HCT116 (cell line): ENCODE measurements at regions not wholly inside any gene's neighbourhood (a gene's known extent, or its start where the extent isn't known, plus 50 kb on each side); places are given as distances from the start of the nearest gene placed in this dataset.

ENCODE experiments used
- ATAC-seq: fragments of 200-7000 bp; cut with Tn5 transposase; 2 replicates; pipeline ENCODE4 v1.9.1; 2020; ENCODE audit warnings: mild to moderate bottlenecking, moderate library complexity
- BruUV-seq: library from RNA; stranded (reverse); fragments of 400-500 nt; replicated peaks from 2 replicates; lab custom pipeline; 2021; lab: Mats Ljungman, UMichigan
- CTCF ChIA-PET: fragments of 300-600 bp; sonication (Branson Sonifier 250); formaldehyde crosslinking; loops from one replicate; lab custom pipeline; 2021; ENCODE audit warnings: antibody characterized with exemption; lab: Charles Lee
- POLR2A ChIA-PET: fragments of 300-600, 350-600 bp; sonication (Branson Sonifier 250); formaldehyde crosslinking; loops from one replicate; lab custom pipeline; 2021; ENCODE audit warnings: antibody characterized with exemption; lab: Charles Lee
- RAD21 ChIA-PET, 2 experiments: fragments of 300-600 bp; sonication (Branson Sonifier 250); formaldehyde crosslinking; loops; one replicate each; lab custom pipeline; 2023; ENCODE audit warnings: low total read pairs in 2 of 2; ENCODE audit not compliant: uncharacterized antibody in 2 of 2, unreplicated experiment in 2 of 2, low non-redundant PET in 1 of 2; lab: Charles Lee
- DNase-seq: peaks from one replicate; pipeline ENCODE4 v3.0.0-alpha.2; 2010; ENCODE audit warnings: low read depth, low spot score
- H2AFZ ChIP-seq: fragments of 200-600 bp; shearing (Covaris generic), sonication (generic); 2 replicates; pipeline ENCODE4 v1.6.1; 2017; ENCODE audit warnings: low read depth, mixed run types, mixed read lengths, antibody characterized with exemption, low read length; ENCODE audit not compliant: poor library complexity, severe bottlenecking
- H3K27ac ChIP-seq: 2 replicates; pipeline ENCODE4 v1.5.1; 2012; ENCODE audit warnings: low read depth, low read length
- H3K27me3 ChIP-seq: fragments of 200-600 bp; sonication (generic); 2 replicates; pipeline ENCODE4 v1.6.1; 2016; ENCODE audit warnings: mixed run types, low read length, mixed read lengths; ENCODE audit not compliant: insufficient read depth
- H3K36me3 ChIP-seq, 2 experiments: fragments of 200-500 bp in 1 of 2; fragments of 200-600 bp in 1 of 2; sonication (Bioruptor generic) in 1 of 2; sonication (generic) in 1 of 2; 2 replicates each; pipeline versions ENCODE4 v1.5.1 to v1.6.1; 2014 to 2016; ENCODE audit warnings: low read length in 2 of 2, inconsistent platforms in 1 of 2, mixed read lengths in 1 of 2, mixed run types in 1 of 2; ENCODE audit not compliant: insufficient read depth in 2 of 2, control insufficient read depth in 1 of 2
- H3K4me1 ChIP-seq, 2 experiments: fragments of 200-600 bp in 1 of 2; sonication (generic) in 1 of 2; 2 replicates each; pipeline versions ENCODE4 v1.5.1 to v1.6.1; 2012 to 2017; ENCODE audit warnings: low read length in 2 of 2, inconsistent platforms in 1 of 2, mild to moderate bottlenecking in 1 of 2, mixed read lengths in 1 of 2, mixed run types in 1 of 2, moderate library complexity in 1 of 2; ENCODE audit not compliant: insufficient read depth in 2 of 2, control insufficient read depth in 1 of 2
- H3K4me2 ChIP-seq: fragments of 200-600 bp; sonication (generic); 2 replicates; pipeline ENCODE4 v1.6.1; 2017; ENCODE audit warnings: mixed run types, low read length, mixed read lengths
- H3K4me3 ChIP-seq, 2 experiments: fragments of 200-600 bp in 1 of 2; sonication (generic) in 1 of 2; replicated peaks in 1 of 2; 2 replicates each; pipeline ENCODE4 v1.5.1; 2011 to 2016; ENCODE audit warnings: low read length in 2 of 2, control low read depth in 1 of 2, low read depth in 1 of 2, mild to moderate bottlenecking in 1 of 2, mixed read lengths in 1 of 2, mixed run types in 1 of 2
- H3K79me2 ChIP-seq: fragments of 200-600 bp; sonication (generic); 2 replicates; pipeline ENCODE4 v1.6.1; 2017; ENCODE audit warnings: mild to moderate bottlenecking, mixed run types, low read length, moderate library complexity, mixed read lengths; ENCODE audit not compliant: insufficient read depth
- H3K9ac ChIP-seq: fragments of 200-600 bp; sonication (generic); 2 replicates; pipeline ENCODE4 v1.6.1; 2016; ENCODE audit warnings: low read length, mixed read lengths
- H3K9me2 ChIP-seq: fragments of 200-600 bp; sonication (generic), shearing (Covaris generic); 2 replicates; pipeline ENCODE4 v1.6.1; 2017; ENCODE audit warnings: mixed run types, mild to moderate bottlenecking, moderate library complexity; ENCODE audit not compliant: insufficient read depth
- H3K9me3 ChIP-seq, 2 experiments: fragments of 200-500 bp in 1 of 2; fragments of 200-600 bp in 1 of 2; sonication (Bioruptor generic) in 1 of 2; sonication (generic) in 1 of 2; 2 replicates each; pipeline ENCODE4 v1.6.1; 2014 to 2017; ENCODE audit warnings: low read length in 2 of 2, mixed read lengths in 2 of 2, inconsistent platforms in 1 of 2, low read depth in 1 of 2, mild to moderate bottlenecking in 1 of 2, mixed run types in 1 of 2, moderate library complexity in 1 of 2; ENCODE audit not compliant: control insufficient read depth in 1 of 2, insufficient read depth in 1 of 2
- H4K20me1 ChIP-seq: fragments of 200-600 bp; sonication (generic), shearing (Covaris generic); 2 replicates; pipeline ENCODE4 v1.6.1; 2017; ENCODE audit warnings: mixed run types, mild to moderate bottlenecking, moderate library complexity; ENCODE audit not compliant: insufficient read depth
- EGR1 ChIP-seq: IDR thresholded peaks from 2 replicates; pipeline ENCODE4 v1.6.1; 2012; ENCODE audit warnings: low read depth
- EZH2 ChIP-seq: fragments of 200-600 bp; sonication (generic); IDR thresholded peaks from 2 replicates; pipeline ENCODE4 v1.6.1; 2017; ENCODE audit warnings: antibody characterized with exemption, mixed run types
- RAD21 ChIP-seq: IDR thresholded peaks from 2 replicates; pipeline ENCODE4 v1.6.1; 2012; ENCODE audit warnings: low read depth, mild to moderate bottlenecking
- intact Hi-C: fragments of 100-400 bp; cut with micrococcal nuclease; formaldehyde crosslinking; loops from 2 replicates; pipeline ENCODE4 v1.10.0; 2022
- TF ChIP-seq, protein P1 (sequence below): IDR thresholded peaks from 2 replicates; pipeline ENCODE4 v1.6.1; 2011; ENCODE audit warnings: mild to moderate bottlenecking, low read length, moderate library complexity; ENCODE audit not compliant: insufficient replicate concordance; ENCODE audit errors: extremely low read depth
- TF ChIP-seq, protein P2 (sequence below), 3 experiments: fragments of 200-600 bp in 1 of 3; sonication (generic) in 1 of 3; IDR thresholded peaks in 2 of 3; conservative IDR thresholded peaks in 1 of 3; 2 replicates each; pipeline ENCODE4 v1.5.1; 2012 to 2017; ENCODE audit warnings: low read depth in 2 of 3, low read length in 2 of 3, antibody characterized with exemption in 1 of 3, borderline replicate concordance in 1 of 3, control low read depth in 1 of 3, mild to moderate bottlenecking in 1 of 3, mixed read lengths in 1 of 3, mixed run types in 1 of 3, moderate library complexity in 1 of 3; ENCODE audit not compliant: insufficient read depth in 1 of 3

DNA sequence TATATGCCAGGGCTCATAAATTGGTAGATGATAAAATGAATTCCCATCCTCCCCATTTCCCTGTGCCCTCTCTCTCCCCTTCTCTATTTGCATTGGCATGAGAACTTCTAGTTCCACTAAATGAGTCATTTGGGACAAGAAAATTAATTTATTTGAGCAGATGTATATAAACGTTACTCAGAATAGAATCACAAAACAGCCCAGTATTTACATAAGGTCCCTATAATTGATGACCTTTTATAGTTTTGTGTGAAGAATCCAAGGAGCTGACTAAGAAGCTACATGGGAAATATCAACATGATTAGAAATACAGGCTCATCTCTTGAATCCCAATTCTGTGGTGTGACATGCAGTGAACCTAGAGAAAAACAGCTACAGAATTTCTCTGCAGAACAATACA, 617.7 kb upstream of the NR2F2 start (continued):
- TF ChIP-seq, protein P1, sequence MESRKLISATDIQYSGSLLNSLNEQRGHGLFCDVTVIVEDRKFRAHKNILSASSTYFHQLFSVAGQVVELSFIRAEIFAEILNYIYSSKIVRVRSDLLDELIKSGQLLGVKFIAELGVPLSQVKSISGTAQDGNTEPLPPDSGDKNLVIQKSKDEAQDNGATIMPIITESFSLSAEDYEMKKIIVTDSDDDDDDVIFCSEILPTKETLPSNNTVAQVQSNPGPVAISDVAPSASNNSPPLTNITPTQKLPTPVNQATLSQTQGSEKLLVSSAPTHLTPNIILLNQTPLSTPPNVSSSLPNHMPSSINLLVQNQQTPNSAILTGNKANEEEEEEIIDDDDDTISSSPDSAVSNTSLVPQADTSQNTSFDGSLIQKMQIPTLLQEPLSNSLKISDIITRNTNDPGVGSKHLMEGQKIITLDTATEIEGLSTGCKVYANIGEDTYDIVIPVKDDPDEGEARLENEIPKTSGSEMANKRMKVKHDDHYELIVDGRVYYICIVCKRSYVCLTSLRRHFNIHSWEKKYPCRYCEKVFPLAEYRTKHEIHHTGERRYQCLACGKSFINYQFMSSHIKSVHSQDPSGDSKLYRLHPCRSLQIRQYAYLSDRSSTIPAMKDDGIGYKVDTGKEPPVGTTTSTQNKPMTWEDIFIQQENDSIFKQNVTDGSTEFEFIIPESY: no peak

DNA sequence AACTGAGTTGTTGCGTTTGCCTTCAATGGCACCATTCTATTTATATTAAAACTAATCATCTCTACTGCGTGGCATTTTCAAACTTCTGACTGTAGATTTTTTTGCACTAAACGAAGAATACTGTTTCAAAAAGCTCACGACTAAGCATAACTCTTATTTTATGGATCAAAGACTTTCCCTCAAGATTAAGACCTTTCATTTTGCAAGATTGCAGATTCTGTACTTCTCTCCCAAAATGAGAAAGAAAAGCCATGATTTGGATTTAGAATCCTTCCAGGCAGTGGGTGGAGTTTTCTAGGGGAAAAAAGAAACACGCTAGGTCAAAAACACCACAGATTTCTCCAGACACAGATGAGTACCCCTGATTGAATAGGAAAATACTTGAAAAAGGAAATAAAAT, 617.2 kb upstream of the NR2F2 start:
- H2AFZ ChIP-seq: no peak overlapping the region
- H3K27me3 ChIP-seq: no peaks in the 10 kb centered on the region
- H3K9me3 ChIP-seq: no peaks in the 10 kb centered on the region
- H3K9ac ChIP-seq: no peak overlapping the region
- intact Hi-C loops: no loop called here
- ChIA-PET RAD21 (no interaction called here), CTCF (no interaction called here), POLR2A (no interaction called here)
- TF ChIP-seq EGR1 (no peak), EZH2 (no peak), RAD21 (no peak)
- TF ChIP-seq, protein P2, sequence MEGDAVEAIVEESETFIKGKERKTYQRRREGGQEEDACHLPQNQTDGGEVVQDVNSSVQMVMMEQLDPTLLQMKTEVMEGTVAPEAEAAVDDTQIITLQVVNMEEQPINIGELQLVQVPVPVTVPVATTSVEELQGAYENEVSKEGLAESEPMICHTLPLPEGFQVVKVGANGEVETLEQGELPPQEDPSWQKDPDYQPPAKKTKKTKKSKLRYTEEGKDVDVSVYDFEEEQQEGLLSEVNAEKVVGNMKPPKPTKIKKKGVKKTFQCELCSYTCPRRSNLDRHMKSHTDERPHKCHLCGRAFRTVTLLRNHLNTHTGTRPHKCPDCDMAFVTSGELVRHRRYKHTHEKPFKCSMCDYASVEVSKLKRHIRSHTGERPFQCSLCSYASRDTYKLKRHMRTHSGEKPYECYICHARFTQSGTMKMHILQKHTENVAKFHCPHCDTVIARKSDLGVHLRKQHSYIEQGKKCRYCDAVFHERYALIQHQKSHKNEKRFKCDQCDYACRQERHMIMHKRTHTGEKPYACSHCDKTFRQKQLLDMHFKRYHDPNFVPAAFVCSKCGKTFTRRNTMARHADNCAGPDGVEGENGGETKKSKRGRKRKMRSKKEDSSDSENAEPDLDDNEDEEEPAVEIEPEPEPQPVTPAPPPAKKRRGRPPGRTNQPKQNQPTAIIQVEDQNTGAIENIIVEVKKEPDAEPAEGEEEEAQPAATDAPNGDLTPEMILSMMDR (IDR thresholded peaks at IDR 0.05 in 2 of 3, conservative IDR thresholded peaks at IDR 0.05 in 1 of 3; ENCODE audit: borderline replicate concordance in 1 of 3, insufficient read depth in 1 of 3, low read depth in 2 of 3, low read length in 2 of 3): no peak
- no peaks in the 10 kb centered on the region for H3K36me3 ChIP-seq
- H3K4me3 ChIP-seq: no peak overlapping the region
- H3K79me2 ChIP-seq: no peaks in the 10 kb centered on the region
- no peaks in the 10 kb centered on the region for H3K4me1 ChIP-seq
- ATAC-seq: no peak
- H3K4me2 ChIP-seq: no peak overlapping the region
- H4K20me1 ChIP-seq: no peaks in the 10 kb centered on the region
- DNase-seq: no peak
- no peaks in the 10 kb centered on the region for H3K9me2 ChIP-seq
- no TSS peak for BruUV-seq
- no peak overlapping the region for H3K27ac ChIP-seq
